CD4-positive, alpha-beta T cell (primary cell): ENCODE measurements at regions not wholly inside any gene's neighbourhood (a gene's known extent, or its start where the extent isn't known, plus 50 kb on each side); places are given as distances from the start of the nearest gene placed in this dataset.

Experiments used
- ATAC-seq: fragments of 200-7000 bp; cut with Tn5 transposase; one replicate; pipeline ENCODE4 v1.10.0; 2022; ENCODE audit warnings: mild to moderate bottlenecking; ENCODE audit not compliant: poor library complexity
- CTCF ChIA-PET: fragments of 350-600 bp; sonication (Branson Sonifier 250); formaldehyde crosslinking; loops from one replicate; lab custom pipeline; 2021; ENCODE audit warnings: antibody characterized with exemption, inconsistent platforms; lab: Charles Lee
- POLR2A ChIA-PET: fragments of 350-600 bp; sonication (Branson Sonifier 250); formaldehyde crosslinking; loops from one replicate; lab custom pipeline; 2021; ENCODE audit warnings: antibody characterized with exemption, inconsistent platforms; lab: Charles Lee
- DNase-seq, 14 experiments: peaks; one replicate each; pipeline ENCODE4 v3.0.0-alpha.2; 2013 to 2020; ENCODE audit warnings: mixed read lengths in 2 of 14
- H3K27ac ChIP-seq, 2 donors: one replicate each; pipeline versions ENCODE4 v1.5.1 to v1.7.0; 2013; ENCODE audit warnings: low read length in 2 of 2, low read depth in 1 of 2, mild to moderate bottlenecking in 1 of 2
- H3K27me3 ChIP-seq, 2 experiments: 1 replicate in 1 of 2; 2 replicates in 1 of 2; pipeline versions ENCODE4 v1.6.1 to v1.7.0; 2013; ENCODE audit warnings: low read length in 2 of 2, control low read depth in 1 of 2, mild to moderate bottlenecking in 1 of 2, moderate library complexity in 1 of 2; ENCODE audit not compliant: insufficient read depth in 2 of 2, control insufficient read depth in 1 of 2
- H3K36me3 ChIP-seq: one replicate; pipeline ENCODE4 v1.6.1; 2013; ENCODE audit warnings: low read length, control low read depth; ENCODE audit not compliant: insufficient read depth
- H3K4me1 ChIP-seq: one replicate; pipeline ENCODE4 v1.6.1; 2013; ENCODE audit warnings: low read length, control low read depth; ENCODE audit not compliant: insufficient read depth
- H3K4me3 ChIP-seq: one replicate; pipeline ENCODE4 v1.5.1; 2013; ENCODE audit warnings: mild to moderate bottlenecking, low read length, moderate library complexity
- H3K9me3 ChIP-seq, 2 experiments: 1 replicate in 1 of 2; 2 replicates in 1 of 2; pipeline versions ENCODE4 v1.6.1 to v1.7.0; 2013; ENCODE audit warnings: low read length in 2 of 2, mild to moderate bottlenecking in 2 of 2, control low read depth in 1 of 2, moderate library complexity in 1 of 2; ENCODE audit not compliant: control insufficient read depth in 1 of 2, insufficient read depth in 1 of 2
- H3K27ac Mint-ChIP-seq: one replicate; pipeline ENCODE4 v1.8.0; 2020; ENCODE audit warnings: mixed read lengths
- H3K27me3 Mint-ChIP-seq: one replicate; pipeline ENCODE4 v1.8.0; 2021; ENCODE audit warnings: mixed read lengths
- H3K36me3 Mint-ChIP-seq: one replicate; pipeline ENCODE4 v1.8.0; 2021; ENCODE audit warnings: low read depth, mixed read lengths
- H3K4me1 Mint-ChIP-seq: one replicate; pipeline ENCODE4 v1.8.0; 2021; ENCODE audit warnings: low read depth, mixed read lengths
- H3K4me3 Mint-ChIP-seq: one replicate; pipeline ENCODE4 v1.8.0; 2020; ENCODE audit warnings: mild to moderate bottlenecking, mixed read lengths
- H3K9me3 Mint-ChIP-seq: one replicate; pipeline ENCODE4 v1.8.0; 2020; ENCODE audit warnings: mixed read lengths
- intact Hi-C, 2 experiments: fragments of 100-400 bp; cut with DNase I in 1 of 2; cut with micrococcal nuclease in 1 of 2; formaldehyde crosslinking; loops; one replicate each; pipeline versions ENCODE4 v1.15.1 to v1.9.0; 2023 to 2025; cut with DNase I, micrococcal nuclease
- TF ChIP-seq, protein P1 (sequence below): fragments of 200-600 bp; IDR thresholded peaks from one replicate; pipeline ENCODE4 v1.8.0; 2022; ENCODE audit warnings: antibody characterized with exemption, mild to moderate bottlenecking

DNA sequence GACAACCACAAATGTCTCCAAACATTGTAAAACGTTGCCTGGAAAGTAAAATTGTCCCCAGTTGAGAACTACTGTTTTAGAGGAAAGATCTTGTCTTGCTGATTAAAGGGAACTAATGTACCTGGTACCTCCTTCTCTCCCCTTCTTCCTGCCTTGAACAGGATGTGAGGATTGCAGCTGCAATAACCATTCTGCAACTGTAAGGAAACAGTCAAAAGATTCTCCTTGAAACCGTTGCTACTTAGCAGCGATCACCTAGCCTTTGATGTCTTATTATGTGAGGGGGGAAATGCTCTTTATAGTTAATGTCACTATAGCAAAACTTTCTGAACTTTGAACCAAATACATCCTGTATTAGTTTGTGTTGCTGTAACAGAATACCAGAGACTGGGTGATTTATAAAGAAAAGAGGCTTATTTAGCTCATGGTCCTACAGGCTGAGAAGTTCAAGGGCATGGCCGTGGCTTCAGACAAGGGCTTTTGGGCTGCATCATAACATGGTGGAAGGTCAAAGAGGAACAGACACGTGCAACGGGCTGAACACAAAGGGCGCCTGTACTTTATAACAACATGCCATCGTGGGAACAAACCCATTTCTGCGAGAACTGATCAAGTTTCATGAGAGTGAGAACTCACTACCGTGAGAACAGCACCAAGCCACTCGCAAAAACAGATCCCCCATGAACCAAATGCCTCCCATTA lies 54.2 kb upstream of the PARD3 start:
- Histone ChIP-seq H3K27ac (no peak overlapping the region), H3K4me3 (no peak overlapping the region), H3K36me3 (no peaks in the 10 kb centered on the region), H3K27me3 (no peaks in the 10 kb centered on the region), H3K9me3 (no peaks in the 10 kb centered on the region), H3K4me1 (no peaks in the 10 kb centered on the region)
- H3K4me3 Mint-ChIP-seq, result no peak overlapping the region
- H3K36me3 Mint-ChIP-seq, result no peaks in the 10 kb centered on the region
- H3K27ac Mint-ChIP-seq, result no peak overlapping the region
- ChIA-PET POLR2A (no interaction called here), CTCF (no interaction called here)
- H3K9me3 Mint-ChIP-seq, result no peaks in the 10 kb centered on the region
- DNase-seq, result no peak
- intact Hi-C loops, result no loop called here
- ATAC-seq, result no peak
- TF ChIP-seq, protein P1, sequence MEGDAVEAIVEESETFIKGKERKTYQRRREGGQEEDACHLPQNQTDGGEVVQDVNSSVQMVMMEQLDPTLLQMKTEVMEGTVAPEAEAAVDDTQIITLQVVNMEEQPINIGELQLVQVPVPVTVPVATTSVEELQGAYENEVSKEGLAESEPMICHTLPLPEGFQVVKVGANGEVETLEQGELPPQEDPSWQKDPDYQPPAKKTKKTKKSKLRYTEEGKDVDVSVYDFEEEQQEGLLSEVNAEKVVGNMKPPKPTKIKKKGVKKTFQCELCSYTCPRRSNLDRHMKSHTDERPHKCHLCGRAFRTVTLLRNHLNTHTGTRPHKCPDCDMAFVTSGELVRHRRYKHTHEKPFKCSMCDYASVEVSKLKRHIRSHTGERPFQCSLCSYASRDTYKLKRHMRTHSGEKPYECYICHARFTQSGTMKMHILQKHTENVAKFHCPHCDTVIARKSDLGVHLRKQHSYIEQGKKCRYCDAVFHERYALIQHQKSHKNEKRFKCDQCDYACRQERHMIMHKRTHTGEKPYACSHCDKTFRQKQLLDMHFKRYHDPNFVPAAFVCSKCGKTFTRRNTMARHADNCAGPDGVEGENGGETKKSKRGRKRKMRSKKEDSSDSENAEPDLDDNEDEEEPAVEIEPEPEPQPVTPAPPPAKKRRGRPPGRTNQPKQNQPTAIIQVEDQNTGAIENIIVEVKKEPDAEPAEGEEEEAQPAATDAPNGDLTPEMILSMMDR, result no peak
- peaks cover 9% of the 10 kb centered on the region for H3K27me3 Mint-ChIP-seq
- peaks cover 11% of the 10 kb centered on the region for H3K4me1 Mint-ChIP-seq

DNA sequence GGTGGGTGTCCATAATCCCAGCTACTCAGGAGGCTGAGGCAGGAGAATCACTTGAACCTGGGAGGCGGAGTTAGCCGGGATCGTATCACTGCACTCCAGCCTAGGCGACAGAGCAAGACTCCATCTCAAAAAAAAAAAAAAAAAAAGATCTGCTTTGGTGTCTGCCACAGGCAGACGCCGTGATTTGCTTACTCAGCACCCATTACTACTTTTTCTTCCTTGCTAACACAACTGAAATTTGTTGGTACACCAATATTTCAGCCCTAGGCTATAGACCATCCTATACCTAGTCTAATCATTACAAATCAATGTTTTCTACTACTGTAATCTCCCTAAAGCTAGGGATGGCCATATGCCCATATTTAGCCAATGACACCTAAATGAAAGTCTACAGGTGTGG lies 53.5 kb upstream of the PARD3 start:
- Histone ChIP-seq H3K27me3 (no peaks in the 10 kb centered on the region), H3K27ac (no peak overlapping the region), H3K9me3 (no peaks in the 10 kb centered on the region), H3K4me1 (no peaks in the 10 kb centered on the region), H3K4me3 (no peak overlapping the region), H3K36me3 (no peaks in the 10 kb centered on the region)
- Mint-ChIP-seq H3K4me1 (peaks cover 11% of the 10 kb centered on the region), H3K27me3 (peaks cover 9% of the 10 kb centered on the region), H3K36me3 (no peaks in the 10 kb centered on the region), H3K9me3 (no peaks in the 10 kb centered on the region), H3K27ac (no peak overlapping the region), H3K4me3 (no peak overlapping the region)
- DNase-seq (no peak), ATAC-seq (no peak)
- TF ChIP-seq, protein P1, result no peak
- ChIA-PET POLR2A (no interaction called here), CTCF (no interaction called here)
- intact Hi-C loops, result no loop called here

DNA sequence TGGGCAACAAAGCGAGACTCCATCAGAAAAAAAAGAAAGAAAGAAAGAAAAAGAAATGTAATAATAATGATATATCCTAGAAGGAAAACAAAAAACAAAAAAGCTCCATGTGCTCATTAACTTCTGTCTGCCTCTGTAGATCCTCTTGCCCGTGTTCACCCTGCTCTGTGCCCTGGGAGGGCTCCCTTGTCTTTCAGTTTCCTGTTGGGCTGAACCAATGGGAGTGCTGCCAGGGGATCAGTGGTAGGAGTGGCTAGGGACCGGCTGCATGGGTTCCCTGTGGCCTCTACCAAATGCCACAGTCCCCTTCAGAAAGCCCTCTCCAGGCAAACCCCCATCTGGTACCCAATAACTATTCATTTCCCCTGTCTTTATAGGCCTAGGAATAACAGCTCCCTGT lies 51.8 kb upstream of the PARD3 start:
- no peaks in the 10 kb centered on the region for H3K27me3 ChIP-seq
- no peaks in the 10 kb centered on the region for H3K9me3 ChIP-seq
- Mint-ChIP-seq H3K27me3 (peaks cover 9% of the 10 kb centered on the region), H3K27ac (no peak overlapping the region), H3K4me1 (peaks cover 11% of the 10 kb centered on the region), H3K9me3 (no peaks in the 10 kb centered on the region), H3K36me3 (no peaks in the 10 kb centered on the region), H3K4me3 (no peak overlapping the region)
- H3K36me3 ChIP-seq, result no peaks in the 10 kb centered on the region
- no peak for ATAC-seq
- H3K4me3 ChIP-seq, result no peak overlapping the region
- TF ChIP-seq, protein P1, result no peak
- H3K27ac ChIP-seq, result no peak overlapping the region
- ChIA-PET POLR2A (no interaction called here), CTCF (no interaction called here)
- DNase-seq, result no peak
- intact Hi-C loops, result no loop called here
- H3K4me1 ChIP-seq, result no peaks in the 10 kb centered on the region
